Gastroesophageal sphincter (tissue), 3 donors: ENCODE measurements at regions not wholly inside any gene's neighbourhood (a gene's known extent, or its start where the extent isn't known, plus 50 kb on each side); places are given as distances from the start of the nearest gene placed in this dataset.

Source experiments
- CTCF ChIP-seq, 4 experiments: fragments of 200-600 bp in 2 of 4; fragments of 450-650 bp in 2 of 4; sonication (generic) in 1 of 4; IDR thresholded peaks; one replicate each; pipeline ENCODE4 v1.5.1; 2017 to 2019; ENCODE audit warnings: antibody characterized with exemption in 4 of 4, mild to moderate bottlenecking in 2 of 4, moderate library complexity in 2 of 4
- EP300 ChIP-seq: sonication (generic); formaldehyde crosslinking; IDR thresholded peaks from one replicate; pipeline ENCODE4 v1.6.1; 2017; ENCODE audit warnings: antibody characterized with exemption, mild to moderate bottlenecking
- POLR2A ChIP-seq, 2 donors: fragments of 450-650 bp; IDR thresholded peaks; one replicate each; pipeline ENCODE4 v1.6.1; 2017; ENCODE audit warnings: antibody characterized with exemption in 2 of 2, mild to moderate bottlenecking in 2 of 2, moderate library complexity in 1 of 2
- POLR2AphosphoS5 ChIP-seq: sonication (generic); formaldehyde crosslinking; IDR thresholded peaks from one replicate; pipeline ENCODE4 v1.6.1; 2017; ENCODE audit warnings: antibody characterized with exemption

- TF ChIP-seq CTCF (IDR thresholded peaks at IDR 0.05), result no peak
- no peak for TF ChIP-seq EP300
- no peak for TF ChIP-seq POLR2A (IDR thresholded peaks at IDR 0.05)
- no peak for TF ChIP-seq POLR2AphosphoS5
Observed at GRCh38 chr9:71592400-71592799, 175.9 kb downstream of the CEMIP2 start.
